Activated CD4-positive, alpha-beta T cell treated with anti-CD3 and anti-CD28 coated beads, Interleukin-2, amount 10 ng/mL, durations not matched to agents 7 days and 5 days (primary cell): ENCODE measurements at regions not wholly inside any gene's neighbourhood (a gene's known extent, or its start where the extent isn't known, plus 50 kb on each side); places are given as distances from the start of the nearest gene placed in this dataset.

ENCODE experiments used
- CTCF ChIA-PET: fragments of 350-600 bp; sonication (Branson Sonifier 250); formaldehyde crosslinking; loops from one replicate; lab custom pipeline; 2021; ENCODE audit warnings: antibody characterized with exemption; lab: Charles Lee
- POLR2A ChIA-PET: fragments of 350-600 bp; sonication (Branson Sonifier 250); formaldehyde crosslinking; loops from one replicate; lab custom pipeline; 2021; ENCODE audit warnings: antibody characterized with exemption; lab: Charles Lee
- DNase-seq: peaks from one replicate; pipeline ENCODE4 v3.0.0-alpha.2; 2020
- H3K27ac Mint-ChIP-seq: one replicate; pipeline ENCODE4 v1.8.0; 2021; ENCODE audit warnings: mild to moderate bottlenecking, moderate library complexity, mixed read lengths
- H3K27me3 Mint-ChIP-seq: one replicate; pipeline ENCODE4 v1.8.0; 2021; ENCODE audit warnings: mixed read lengths
- H3K36me3 Mint-ChIP-seq: one replicate; pipeline ENCODE4 v1.8.0; 2021; ENCODE audit warnings: low read depth, mixed read lengths
- H3K4me1 Mint-ChIP-seq: one replicate; pipeline ENCODE4 v1.8.0; 2021; ENCODE audit warnings: mixed read lengths
- H3K4me3 Mint-ChIP-seq: one replicate; pipeline ENCODE4 v1.8.0; 2021; ENCODE audit warnings: mild to moderate bottlenecking, moderate library complexity, mixed read lengths
- H3K9me3 Mint-ChIP-seq: one replicate; pipeline ENCODE4 v1.8.0; 2021; ENCODE audit warnings: mixed read lengths

DNA sequence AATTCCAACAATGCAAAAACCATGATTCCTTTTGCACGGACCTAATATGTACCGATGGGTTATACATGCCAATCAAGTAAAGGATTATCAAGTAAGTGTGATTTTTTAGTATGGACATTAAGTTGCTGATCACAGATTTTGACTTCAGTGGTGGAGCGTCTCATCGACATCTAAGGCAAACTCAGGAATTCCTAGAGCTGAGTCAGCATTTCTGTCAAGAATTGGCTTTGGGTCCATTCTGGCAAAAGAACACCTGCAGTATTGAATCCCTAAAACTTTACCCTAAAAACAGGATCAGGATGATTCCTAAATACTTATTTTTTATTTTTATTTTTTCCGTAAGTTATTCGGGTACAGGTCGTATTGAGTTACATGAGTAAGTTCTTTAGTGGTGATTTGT, 83.6 kb downstream of the HPGD start:
- H3K36me3 Mint-ChIP-seq = no peaks in the 10 kb centered on the region
- POLR2A ChIA-PET = no interaction called here
- H3K4me1 Mint-ChIP-seq = no peaks in the 10 kb centered on the region
- H3K27me3 Mint-ChIP-seq = no peaks in the 10 kb centered on the region
- no peak for DNase-seq
- no peak overlapping the region for H3K4me3 Mint-ChIP-seq
- no peaks in the 10 kb centered on the region for H3K9me3 Mint-ChIP-seq
- CTCF ChIA-PET = no interaction called here
- no peak overlapping the region for H3K27ac Mint-ChIP-seq

DNA sequence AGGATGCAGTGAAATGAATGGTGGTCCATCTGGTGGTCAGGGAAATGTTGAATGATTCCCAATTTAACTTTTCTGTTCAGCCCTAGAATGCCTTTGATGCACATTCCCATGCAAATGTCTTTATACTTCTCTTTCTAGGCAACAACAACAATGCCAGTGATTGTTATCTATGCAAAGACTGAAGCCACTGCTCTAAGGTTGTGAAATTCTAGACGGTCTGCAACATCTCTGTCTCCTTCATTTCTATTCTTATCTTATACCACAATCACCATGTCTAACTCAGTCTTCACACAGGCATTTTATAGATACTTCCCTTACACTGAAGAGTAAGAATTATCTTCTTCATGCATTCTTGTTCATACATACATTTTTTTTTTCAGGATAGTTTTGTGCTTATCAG, 84.5 kb downstream of the HPGD start:
- Mint-ChIP-seq H3K27me3 (no peaks in the 10 kb centered on the region), H3K36me3 (no peaks in the 10 kb centered on the region), H3K27ac (no peak overlapping the region), H3K9me3 (no peaks in the 10 kb centered on the region), H3K4me3 (no peak overlapping the region), H3K4me1 (no peaks in the 10 kb centered on the region)
- POLR2A ChIA-PET = no interaction called here
- DNase-seq = no peak
- CTCF ChIA-PET = interaction anchor here (0.6 kb wide), 1 partner anchor 86 kb away, joined by 3 read pairs; no protein-coding TSS in a partner anchor

DNA sequence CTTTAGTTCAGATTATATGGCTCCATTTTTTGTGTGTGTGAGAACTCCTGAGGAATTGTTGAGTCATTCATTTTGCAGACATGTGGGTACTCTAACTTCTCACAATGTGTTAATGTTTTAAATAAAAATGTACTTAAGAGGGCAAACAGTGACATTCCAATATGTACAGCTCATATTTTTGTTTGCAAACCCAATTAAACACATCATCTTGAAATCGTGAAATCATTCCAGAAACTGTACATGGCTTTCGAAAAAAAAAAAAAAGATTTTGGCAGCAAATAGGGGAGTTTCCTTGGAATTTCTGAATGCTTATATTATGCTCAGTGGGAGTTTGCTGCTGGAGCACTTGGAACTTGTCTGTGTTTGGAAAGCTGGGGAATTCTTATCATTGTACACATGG, 85.0 kb downstream of the HPGD start:
- Mint-ChIP-seq H3K4me1 (no peaks in the 10 kb centered on the region), H3K9me3 (no peaks in the 10 kb centered on the region), H3K27ac (no peak overlapping the region), H3K36me3 (no peaks in the 10 kb centered on the region), H3K4me3 (no peak overlapping the region), H3K27me3 (no peaks in the 10 kb centered on the region)
- CTCF ChIA-PET = interaction anchor here (0.6 kb wide), 1 partner anchor 85 kb away, joined by 3 read pairs; no protein-coding TSS in a partner anchor
- POLR2A ChIA-PET = no interaction called here
- DNase-seq = no peak

DNA sequence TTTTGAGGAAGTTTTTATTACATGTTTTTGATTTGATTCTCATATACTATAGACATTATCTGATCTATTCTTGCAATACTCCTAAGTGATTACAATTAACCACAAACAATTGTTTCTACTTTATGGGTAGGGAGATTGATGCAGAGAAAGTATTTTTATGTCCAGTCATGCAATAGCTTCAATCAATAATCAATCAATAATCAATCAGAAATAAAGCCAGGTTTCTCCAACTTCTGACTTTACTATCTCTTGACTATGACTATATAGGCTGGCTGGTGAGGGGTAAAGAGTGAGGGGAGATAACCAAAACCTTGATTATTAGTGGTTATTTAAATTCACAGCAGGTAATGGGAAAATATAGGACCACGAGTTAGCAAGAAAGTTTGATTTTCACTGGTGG, 85.9 kb downstream of the HPGD start:
- ChIA-PET CTCF (no interaction called here), POLR2A (no interaction called here)
- Mint-ChIP-seq H3K4me3 (no peak overlapping the region), H3K27ac (no peak overlapping the region), H3K27me3 (no peaks in the 10 kb centered on the region), H3K4me1 (no peaks in the 10 kb centered on the region), H3K36me3 (no peaks in the 10 kb centered on the region), H3K9me3 (no peaks in the 10 kb centered on the region)
- DNase-seq = no peak

DNA sequence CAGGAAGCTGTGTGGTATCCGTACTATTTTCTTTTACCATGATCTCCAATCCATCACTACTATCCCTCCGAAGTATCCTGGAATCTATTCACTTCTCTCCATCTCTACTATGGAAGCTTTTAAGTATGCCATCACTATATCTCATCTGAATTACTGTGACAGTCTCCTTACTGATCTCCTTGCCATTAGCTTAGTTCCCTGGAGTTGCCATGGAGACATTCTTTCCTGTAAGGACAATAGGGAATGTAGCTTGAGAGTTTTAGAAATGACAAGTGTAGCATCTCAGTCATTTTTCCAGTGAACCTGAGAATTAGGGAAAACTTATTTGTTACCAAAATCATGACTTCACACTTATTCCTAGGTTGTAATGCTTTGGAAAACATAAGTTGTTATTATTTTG, 86.3 kb downstream of the HPGD start:
- no peak for DNase-seq
- H3K4me3 Mint-ChIP-seq = no peak overlapping the region
- POLR2A ChIA-PET = no interaction called here
- no peaks in the 10 kb centered on the region for H3K36me3 Mint-ChIP-seq
- H3K27ac Mint-ChIP-seq = no peak overlapping the region
- H3K27me3 Mint-ChIP-seq = no peaks in the 10 kb centered on the region
- no peaks in the 10 kb centered on the region for H3K4me1 Mint-ChIP-seq
- CTCF ChIA-PET = no interaction called here
- H3K9me3 Mint-ChIP-seq = no peaks in the 10 kb centered on the region

DNA sequence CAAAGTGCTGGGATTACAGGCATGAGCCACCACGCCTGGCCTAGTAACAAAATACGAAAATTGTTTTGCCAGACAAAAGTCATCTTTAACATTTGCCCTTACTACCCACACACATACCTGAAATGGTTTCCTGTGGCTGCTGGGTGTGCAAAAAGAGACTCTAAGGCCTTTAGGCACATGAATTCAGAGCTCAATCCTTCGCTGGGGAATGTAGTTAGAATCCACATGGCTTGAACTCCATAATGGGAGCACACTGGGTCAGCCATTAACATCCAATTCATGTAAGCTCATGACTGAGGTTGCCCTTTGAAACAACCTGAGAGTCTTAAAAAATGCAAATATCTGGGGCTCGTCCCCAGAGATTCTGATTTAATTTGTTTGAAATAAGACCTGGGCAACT, 87.8 kb downstream of the HPGD start:
- POLR2A ChIA-PET = no interaction called here
- no peak overlapping the region for H3K4me3 Mint-ChIP-seq

DNA sequence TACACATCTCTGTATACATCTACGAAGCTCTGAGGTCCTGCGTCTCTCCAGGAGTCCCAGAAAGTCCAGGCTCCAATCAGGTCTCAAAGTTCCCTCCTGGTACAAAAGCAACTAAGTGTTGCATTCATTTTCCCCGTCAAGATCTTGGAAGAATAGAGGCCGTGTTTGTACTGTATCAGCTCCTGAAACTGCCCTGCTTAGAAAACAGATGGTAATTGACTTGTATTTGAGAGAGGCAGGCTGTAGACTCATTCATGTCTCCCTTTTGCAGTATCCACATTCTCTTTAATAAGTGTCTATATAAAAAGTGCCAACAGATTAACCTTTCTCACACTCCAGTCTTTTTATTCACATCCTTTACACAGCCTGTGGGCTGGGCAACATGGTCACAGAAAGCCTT, 91.7 kb downstream of the HPGD start:
- H3K27ac Mint-ChIP-seq = no peak overlapping the region
- H3K4me1 Mint-ChIP-seq = no peaks in the 10 kb centered on the region
- DNase-seq = no peak
- H3K4me3 Mint-ChIP-seq = no peak overlapping the region
- ChIA-PET POLR2A (no interaction called here), CTCF (no interaction called here)
- H3K27me3 Mint-ChIP-seq = no peaks in the 10 kb centered on the region
- no peaks in the 10 kb centered on the region for H3K9me3 Mint-ChIP-seq
- H3K36me3 Mint-ChIP-seq = no peaks in the 10 kb centered on the region

More for the DNA sequence above, 87.8 kb downstream of the HPGD start:
- no peaks in the 10 kb centered on the region for H3K36me3 Mint-ChIP-seq
- no peaks in the 10 kb centered on the region for H3K27me3 Mint-ChIP-seq
- CTCF ChIA-PET = no interaction called here
- no peak overlapping the region for H3K27ac Mint-ChIP-seq
- no peaks in the 10 kb centered on the region for H3K4me1 Mint-ChIP-seq
- no peaks in the 10 kb centered on the region for H3K9me3 Mint-ChIP-seq
- no peak for DNase-seq

DNA sequence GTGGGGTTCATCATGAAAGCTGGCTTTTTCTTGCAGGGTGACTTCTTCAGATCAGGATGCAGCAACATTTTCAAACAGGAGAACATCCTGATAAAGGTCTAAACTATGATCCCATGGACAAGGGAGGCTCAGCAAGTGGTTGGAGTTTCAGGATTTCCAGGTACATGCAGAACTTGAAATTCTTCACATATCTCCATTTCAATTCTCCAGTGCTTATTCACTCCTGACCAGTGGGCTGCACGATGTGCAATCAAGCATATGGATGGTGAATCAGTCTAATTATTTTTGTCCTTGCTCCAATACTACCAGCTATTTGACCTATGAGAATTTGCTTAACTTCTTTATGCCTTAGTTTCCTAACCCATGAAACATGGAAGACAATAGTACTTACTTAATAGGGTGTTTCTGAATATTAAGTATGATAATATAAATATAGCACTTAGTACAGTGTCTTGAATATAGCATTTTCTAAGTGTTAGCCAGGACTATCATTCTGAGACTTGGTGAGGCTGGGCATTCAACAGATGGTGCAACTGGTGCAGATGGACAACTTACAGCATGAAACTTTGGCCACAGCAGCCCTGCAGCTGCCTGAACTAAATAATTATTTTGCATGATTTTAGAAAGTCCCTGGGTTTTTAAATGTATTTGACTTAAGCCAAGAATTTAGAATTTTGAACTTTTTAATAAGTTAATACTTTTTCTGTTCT, 92.4 kb downstream of the HPGD start:
- no peaks in the 10 kb centered on the region for H3K9me3 Mint-ChIP-seq
- H3K27me3 Mint-ChIP-seq = no peaks in the 10 kb centered on the region
- H3K27ac Mint-ChIP-seq = no peak overlapping the region
- CTCF ChIA-PET = no interaction called here
- no peaks in the 10 kb centered on the region for H3K4me1 Mint-ChIP-seq
- H3K4me3 Mint-ChIP-seq = no peak overlapping the region
- DNase-seq = no peak
- POLR2A ChIA-PET = no interaction called here
- H3K36me3 Mint-ChIP-seq = no peaks in the 10 kb centered on the region

DNA sequence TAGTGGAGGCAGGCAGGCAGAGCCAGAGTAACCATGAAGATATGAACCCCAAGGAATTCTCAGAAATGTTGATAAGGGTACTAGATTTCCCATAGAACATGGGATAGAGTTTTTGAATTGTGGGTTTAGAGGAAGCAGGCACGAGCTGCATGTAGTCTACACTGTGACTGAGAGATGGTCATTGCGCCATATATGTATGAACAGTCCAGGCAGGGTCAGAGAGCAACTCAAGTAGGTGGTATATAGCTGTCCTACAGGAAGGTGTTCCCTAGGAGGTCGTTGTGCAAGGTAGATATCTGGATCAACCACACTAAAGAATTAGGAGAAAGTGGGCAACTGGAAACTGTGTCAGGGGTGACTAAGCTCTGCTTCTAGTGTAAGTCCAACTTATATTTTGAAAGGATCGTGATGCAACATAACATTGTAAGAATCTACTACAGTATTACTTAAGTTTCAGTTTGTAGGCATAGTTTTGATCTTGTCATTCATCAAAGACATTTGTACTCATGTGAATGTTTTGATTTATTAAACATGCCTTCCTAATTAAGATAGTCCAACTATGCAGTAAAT, 94.6 kb downstream of the HPGD start:
- H3K27ac Mint-ChIP-seq = no peak overlapping the region
- no peaks in the 10 kb centered on the region for H3K36me3 Mint-ChIP-seq
- H3K4me3 Mint-ChIP-seq = no peak overlapping the region
- H3K27me3 Mint-ChIP-seq = no peaks in the 10 kb centered on the region
- POLR2A ChIA-PET = no interaction called here
- H3K4me1 Mint-ChIP-seq = peaks cover 10% of the 10 kb centered on the region
- DNase-seq = no peak
- no peaks in the 10 kb centered on the region for H3K9me3 Mint-ChIP-seq
- CTCF ChIA-PET = no interaction called here

DNA sequence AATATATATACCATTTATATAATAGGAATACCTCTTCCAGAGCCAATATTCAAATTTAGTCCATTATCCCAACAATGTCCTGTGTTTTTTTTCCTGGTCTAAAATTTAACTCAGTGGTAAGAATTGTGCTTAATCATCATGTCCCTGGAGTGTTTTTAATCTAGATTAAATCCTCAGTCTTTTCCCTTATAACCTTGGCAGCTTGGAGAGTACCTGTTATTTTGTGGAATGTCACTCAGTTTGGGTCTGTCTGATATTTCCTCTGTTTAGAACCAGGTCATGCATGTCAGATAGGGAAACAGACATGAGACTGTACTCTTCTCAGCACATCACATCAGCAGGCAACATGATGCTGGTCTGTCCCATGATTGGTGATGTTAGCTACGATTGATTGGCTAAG, 96.6 kb downstream of the HPGD start:
- no peak for DNase-seq
- H3K4me1 Mint-ChIP-seq = peaks cover 10% of the 10 kb centered on the region
- CTCF ChIA-PET = interaction anchor here (0.9 kb wide), 1 partner anchor 32 kb away, joined by 3 read pairs; no protein-coding TSS in a partner anchor

DNA sequence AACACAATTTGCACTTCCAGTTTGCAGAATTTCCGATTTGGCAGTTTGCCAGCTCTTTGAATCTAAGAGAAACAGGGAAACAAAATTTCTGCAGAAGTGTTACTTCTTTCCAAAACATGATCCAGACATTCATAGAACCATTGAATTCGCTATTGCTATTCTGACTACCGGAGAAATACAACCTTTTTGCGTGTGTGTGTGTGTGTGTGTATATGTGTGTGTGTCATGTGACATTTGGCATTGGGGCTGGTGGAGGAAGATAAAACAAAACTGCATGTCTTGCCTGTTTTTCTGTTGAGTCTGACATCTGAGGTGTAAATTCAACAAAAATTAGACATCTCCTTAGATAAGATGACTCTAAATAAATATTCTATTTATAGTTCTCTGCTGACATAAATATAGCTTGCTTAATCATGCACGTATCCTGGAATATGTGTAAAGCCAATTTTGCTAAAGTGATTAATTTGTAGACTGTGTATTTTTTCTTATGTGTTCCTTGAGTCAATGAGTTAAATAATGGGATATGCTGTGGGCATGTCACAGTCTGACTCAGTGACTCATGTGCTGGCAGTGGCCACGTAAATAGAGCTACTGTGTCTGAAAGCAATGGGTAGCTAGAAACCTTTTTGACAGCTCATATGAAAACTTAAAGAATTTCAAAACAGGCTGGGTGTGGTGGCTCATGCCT, 98.9 kb downstream of the HPGD start:
- H3K27ac Mint-ChIP-seq = no peak overlapping the region
- no peaks in the 10 kb centered on the region for H3K9me3 Mint-ChIP-seq
- peaks cover 4% of the 10 kb centered on the region for H3K27me3 Mint-ChIP-seq
- POLR2A ChIA-PET = no interaction called here
- no peak for DNase-seq
- no peaks in the 10 kb centered on the region for H3K36me3 Mint-ChIP-seq
- no peak overlapping the region for H3K4me3 Mint-ChIP-seq
- CTCF ChIA-PET = interaction anchor here (0.6 kb wide), 1 partner anchor 167 kb away, joined by 3 read pairs; no protein-coding TSS in a partner anchor
- peaks cover 16% of the 10 kb centered on the region for H3K4me1 Mint-ChIP-seq

More for the DNA sequence above, 96.6 kb downstream of the HPGD start:
- Mint-ChIP-seq H3K36me3 (no peaks in the 10 kb centered on the region), H3K4me3 (no peak overlapping the region), H3K27ac (no peak overlapping the region), H3K27me3 (no peaks in the 10 kb centered on the region), H3K9me3 (no peaks in the 10 kb centered on the region)
- POLR2A ChIA-PET = no interaction called here

DNA sequence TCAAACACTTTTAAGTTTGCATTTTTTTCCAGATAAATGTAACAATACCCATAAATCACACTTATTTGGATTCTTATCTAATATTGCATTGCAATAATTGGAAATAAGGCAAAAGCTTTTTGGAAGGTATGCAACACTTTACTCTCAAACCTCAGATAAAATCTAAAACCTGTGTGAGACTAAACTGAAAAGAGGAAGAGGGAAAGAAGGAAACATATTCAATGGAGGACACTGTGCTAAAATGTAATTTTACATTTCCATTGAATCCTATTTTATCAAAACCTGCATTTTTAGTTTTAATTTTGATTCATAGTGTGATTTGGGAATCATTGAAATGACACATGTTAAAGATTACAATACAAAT, 99.4 kb downstream of the HPGD start:
- ChIA-PET POLR2A (no interaction called here), CTCF (interaction anchor here (0.6 kb wide), 1 partner anchor 167 kb away, joined by 3 read pairs; no protein-coding TSS in a partner anchor)
- DNase-seq = no peak
- Mint-ChIP-seq H3K4me1 (peaks cover 16% of the 10 kb centered on the region), H3K27me3 (peaks cover 4% of the 10 kb centered on the region), H3K4me3 (no peak overlapping the region), H3K9me3 (no peaks in the 10 kb centered on the region), H3K27ac (no peak overlapping the region), H3K36me3 (no peaks in the 10 kb centered on the region)

DNA sequence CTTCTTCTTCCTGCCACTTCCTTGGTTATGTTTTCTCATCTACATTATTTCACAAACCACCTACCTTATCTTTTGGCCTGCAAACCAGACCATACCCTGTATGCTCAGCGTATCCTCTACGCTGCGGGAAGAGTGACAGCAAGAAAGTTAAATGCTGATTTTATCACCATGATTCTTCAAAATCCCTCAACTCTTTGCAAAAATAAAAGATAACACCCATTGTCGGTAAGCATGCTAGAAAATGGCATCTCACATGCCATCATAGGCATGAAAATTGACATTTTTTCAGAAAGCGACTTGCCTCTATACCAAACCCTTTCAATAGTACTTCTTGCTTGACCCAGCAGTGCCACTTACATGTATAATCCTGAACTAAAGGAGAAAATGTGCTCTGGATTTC, 102.0 kb downstream of the HPGD start:
- Mint-ChIP-seq H3K27ac (peak overlapping the region; percentile 14), H3K9me3 (no peaks in the 10 kb centered on the region), H3K36me3 (no peaks in the 10 kb centered on the region), H3K4me1 (peaks cover 16% of the 10 kb centered on the region), H3K27me3 (peaks cover 4% of the 10 kb centered on the region), H3K4me3 (no peak overlapping the region)
- ChIA-PET CTCF (no interaction called here), POLR2A (no interaction called here)
- DNase-seq = no peak
